ENCODE measurements at regions not wholly inside any gene's neighbourhood (a gene's known extent, or its start where the extent isn't known, plus 50 kb on each side); places are given as distances from the start of the nearest gene placed in this dataset.

GRCh38 chr4:129362691-129363274 is 266.8 kb downstream of the C4orf33 start:
- TF ChIP-seq ARNTL (CRISPR knock-in tag; IDR thresholded peaks at IDR 0.05; ENCODE audit: borderline replicate concordance, low read depth) (no peak), ESRRG (CRISPR knock-in tag; IDR thresholded peaks at IDR 0.05) (no peak), ZNF8 (CRISPR knock-in tag; IDR thresholded peaks at IDR 0.05) (no peak)
